Type B pancreatic cell (in vitro differentiated cells): ENCODE measurements at regions not wholly inside any gene's neighbourhood (a gene's known extent, or its start where the extent isn't known, plus 50 kb on each side); places are given as distances from the start of the nearest gene placed in this dataset.

Experiments used
- DNase-seq: peaks from one replicate; pipeline ENCODE4 v3.0.0; 2021; ENCODE audit warnings: mixed read lengths; ENCODE audit not compliant: unreplicated experiment; ENCODE audit errors: extremely low spot score
- H3K27ac Mint-ChIP-seq: 2 replicates; pipeline ENCODE4 v1.8.0; 2021; ENCODE audit warnings: mild to moderate bottlenecking, mixed read lengths
- H3K27me3 Mint-ChIP-seq: 2 replicates; pipeline ENCODE4 v1.8.0; 2021; ENCODE audit warnings: mixed read lengths
- H3K36me3 Mint-ChIP-seq: 2 replicates; pipeline ENCODE4 v1.8.0; 2021; ENCODE audit warnings: mixed read lengths
- H3K4me1 Mint-ChIP-seq: one replicate; pipeline ENCODE4 v1.8.0; 2021; ENCODE audit warnings: mixed read lengths; ENCODE audit not compliant: unreplicated experiment
- H3K4me3 Mint-ChIP-seq: 2 replicates; pipeline ENCODE4 v1.8.0; 2021; ENCODE audit warnings: mild to moderate bottlenecking, mixed read lengths
- H3K9me3 Mint-ChIP-seq: 2 replicates; pipeline ENCODE4 v1.8.0; 2021; ENCODE audit warnings: mixed read lengths
- CTCF ChIP-seq: fragments of 200-600 bp; sonication (generic); conservative IDR thresholded peaks from 2 replicates; pipeline ENCODE4 v1.5.0; 2021; ENCODE audit warnings: antibody characterized with exemption, mild to moderate bottlenecking

DNA sequence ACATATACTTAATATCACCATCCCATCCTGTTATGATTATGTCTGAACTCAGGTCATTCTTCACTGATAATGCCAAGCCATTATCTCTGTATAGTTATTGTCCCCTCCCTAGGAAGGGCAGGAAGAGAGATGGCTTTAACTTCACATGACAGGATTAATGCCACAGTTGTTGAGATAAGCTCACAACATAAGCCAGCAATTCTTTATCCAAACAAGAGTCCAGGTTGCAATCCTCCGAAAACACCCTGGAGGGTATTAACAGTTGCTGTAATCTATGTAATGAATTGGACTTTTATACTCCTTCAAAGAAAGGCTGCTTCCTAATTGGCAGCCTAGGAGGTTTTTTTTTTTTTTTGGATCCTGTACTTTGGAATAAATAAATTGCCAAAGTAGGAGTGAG, 779.4 kb downstream of the SEMA5A start:
- Mint-ChIP-seq H3K4me3 (no peak overlapping the region), H3K9me3 (peaks cover under 1% of the 10 kb centered on the region), H3K27ac (no peak overlapping the region), H3K4me1 (peaks cover 5% of the 10 kb centered on the region), H3K27me3 (peaks cover 4% of the 10 kb centered on the region), H3K36me3 (no peaks in the 10 kb centered on the region)
- no peak for DNase-seq
- TF ChIP-seq CTCF, result no peak

- no peak overlapping the region for H3K4me3 Mint-ChIP-seq
- TF ChIP-seq CTCF, result no peak
- no peaks in the 10 kb centered on the region for H3K36me3 Mint-ChIP-seq
- DNase-seq, result no peak
- no peaks in the 10 kb centered on the region for H3K9me3 Mint-ChIP-seq
- H3K4me1 Mint-ChIP-seq, result peaks cover 5% of the 10 kb centered on the region
- no peak overlapping the region for H3K27ac Mint-ChIP-seq
- H3K27me3 Mint-ChIP-seq, result peaks cover 6% of the 10 kb centered on the region
Observed at GRCh38 chr5:8767111-8767510, 778.8 kb downstream of the SEMA5A start.

GRCh38 chr5:8767746-8768145, 778.1 kb downstream of the SEMA5A start:
- H3K27ac Mint-ChIP-seq, result no peak overlapping the region
- no peak for TF ChIP-seq CTCF
- no peaks in the 10 kb centered on the region for H3K9me3 Mint-ChIP-seq
- H3K4me3 Mint-ChIP-seq, result no peak overlapping the region
- H3K4me1 Mint-ChIP-seq, result peaks cover 5% of the 10 kb centered on the region
- H3K27me3 Mint-ChIP-seq, result peaks cover 7% of the 10 kb centered on the region
- DNase-seq, result no peak
- H3K36me3 Mint-ChIP-seq, result no peaks in the 10 kb centered on the region

GRCh38 chr5:8769631-8770030, 776.2 kb downstream of the SEMA5A start:
- no peak for DNase-seq
- H3K4me1 Mint-ChIP-seq, result peaks cover 5% of the 10 kb centered on the region
- H3K4me3 Mint-ChIP-seq, result no peak overlapping the region
- H3K27me3 Mint-ChIP-seq, result peaks cover 7% of the 10 kb centered on the region
- H3K27ac Mint-ChIP-seq, result no peak overlapping the region
- no peaks in the 10 kb centered on the region for H3K9me3 Mint-ChIP-seq
- H3K36me3 Mint-ChIP-seq, result no peaks in the 10 kb centered on the region
- no peak for TF ChIP-seq CTCF

DNA sequence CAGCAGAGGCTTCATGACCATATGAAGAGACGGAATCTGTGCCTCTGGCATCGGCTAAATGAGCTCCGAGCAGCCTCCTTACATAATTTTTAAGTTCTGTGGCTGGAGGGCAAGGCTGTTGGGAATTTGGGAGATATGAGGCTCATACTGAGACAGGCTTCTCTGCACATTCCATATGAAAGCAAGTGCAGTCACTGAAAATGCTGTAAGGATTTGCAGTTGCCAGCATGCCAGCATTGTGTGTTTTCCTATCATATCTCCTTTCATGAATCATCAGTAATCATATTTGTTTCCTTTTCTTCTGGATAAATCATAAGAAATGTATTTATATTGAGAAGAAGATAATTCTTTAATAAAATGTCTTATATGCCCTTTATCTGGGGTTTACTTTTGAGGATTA, 775.4 kb downstream of the SEMA5A start:
- no peak overlapping the region for H3K4me3 Mint-ChIP-seq
- TF ChIP-seq CTCF, result no peak
- no peaks in the 10 kb centered on the region for H3K36me3 Mint-ChIP-seq

GRCh38 chr5:8773046-8773615, 772.7 kb downstream of the SEMA5A start:
- TF ChIP-seq CTCF, result no peak
- H3K27me3 Mint-ChIP-seq, result peaks cover 3% of the 10 kb centered on the region
- no peak for DNase-seq
- H3K4me3 Mint-ChIP-seq, result no peak overlapping the region
- no peaks in the 10 kb centered on the region for H3K9me3 Mint-ChIP-seq
- no peak overlapping the region for H3K27ac Mint-ChIP-seq
- no peaks in the 10 kb centered on the region for H3K4me1 Mint-ChIP-seq
- H3K36me3 Mint-ChIP-seq, result no peaks in the 10 kb centered on the region

More for the DNA sequence above, 775.4 kb downstream of the SEMA5A start:
- peaks cover 7% of the 10 kb centered on the region for H3K27me3 Mint-ChIP-seq
- no peak overlapping the region for H3K27ac Mint-ChIP-seq
- H3K4me1 Mint-ChIP-seq, result peaks cover 5% of the 10 kb centered on the region
- H3K9me3 Mint-ChIP-seq, result no peaks in the 10 kb centered on the region
- no peak for DNase-seq
